Activated CD4-positive, alpha-beta memory T cell treated with anti-CD3 and anti-CD28 coated beads for 36 hours (primary cell): ENCODE measurements at regions not wholly inside any gene's neighbourhood (a gene's known extent, or its start where the extent isn't known, plus 50 kb on each side); places are given as distances from the start of the nearest gene placed in this dataset.

Source experiments
- CTCF ChIA-PET: fragments of 350-600 bp; sonication (Branson Sonifier 250); formaldehyde crosslinking; loops from one replicate; lab custom pipeline; 2021; ENCODE audit warnings: antibody characterized with exemption, inconsistent platforms; lab: Charles Lee
- POLR2A ChIA-PET: fragments of 350-600 bp; sonication (Branson Sonifier 250); formaldehyde crosslinking; loops from one replicate; lab custom pipeline; 2021; ENCODE audit warnings: antibody characterized with exemption; lab: Charles Lee
- DNase-seq: peaks from one replicate; pipeline ENCODE4 v3.0.0-alpha.2; 2020
- H3K27ac Mint-ChIP-seq: one replicate; pipeline ENCODE4 v1.8.0; 2021; ENCODE audit warnings: mixed read lengths
- H3K27me3 Mint-ChIP-seq: one replicate; pipeline ENCODE4 v1.8.0; 2021; ENCODE audit warnings: mixed read lengths
- H3K36me3 Mint-ChIP-seq: one replicate; pipeline ENCODE4 v1.8.0; 2021; ENCODE audit warnings: mixed read lengths
- H3K4me1 Mint-ChIP-seq: one replicate; pipeline ENCODE4 v1.8.0; 2021; ENCODE audit warnings: low read depth, mixed read lengths
- H3K4me3 Mint-ChIP-seq: one replicate; pipeline ENCODE4 v1.8.0; 2021; ENCODE audit warnings: mild to moderate bottlenecking, mixed read lengths
- H3K9me3 Mint-ChIP-seq: one replicate; pipeline ENCODE4 v1.8.0; 2021; ENCODE audit warnings: mixed read lengths
- intact Hi-C: fragments of 100-400 bp; cut with micrococcal nuclease; formaldehyde crosslinking; loops from one replicate; pipeline ENCODE4 v1.15.1; 2023

DNA sequence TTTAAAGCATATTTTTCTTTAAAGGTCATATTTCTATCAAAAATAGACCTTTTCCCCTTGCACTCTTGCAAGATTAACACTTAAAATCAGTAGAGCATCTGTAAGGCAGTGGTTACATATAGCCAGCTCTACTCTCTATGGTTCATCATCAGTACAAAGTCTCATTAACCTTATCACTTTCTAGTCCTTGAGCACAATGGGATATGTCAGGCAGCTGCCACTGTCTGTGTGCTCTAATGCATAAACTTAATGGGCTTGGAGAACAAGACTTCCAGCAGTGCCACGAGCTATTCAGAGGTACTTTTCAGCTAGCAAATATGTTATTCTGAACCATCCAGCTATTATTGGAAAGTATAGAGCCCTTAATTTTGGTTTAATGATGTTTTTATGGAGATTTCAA, 393.7 kb downstream of the GASK1B start:
- H3K4me1 Mint-ChIP-seq = no peaks in the 10 kb centered on the region
- no peaks in the 10 kb centered on the region for H3K36me3 Mint-ChIP-seq
- POLR2A ChIA-PET = no interaction called here
- no peak overlapping the region for H3K4me3 Mint-ChIP-seq
- no peak overlapping the region for H3K27ac Mint-ChIP-seq
- peaks cover 4% of the 10 kb centered on the region for H3K9me3 Mint-ChIP-seq
- DNase-seq = no peak
- intact Hi-C loops = no loop called here
- CTCF ChIA-PET = no interaction called here
- H3K27me3 Mint-ChIP-seq = no peaks in the 10 kb centered on the region

GRCh38 chr4:157776930-157777528, 395.8 kb downstream of the GASK1B start:
- intact Hi-C loops = no loop called here
- no peaks in the 10 kb centered on the region for H3K36me3 Mint-ChIP-seq
- H3K27me3 Mint-ChIP-seq = no peaks in the 10 kb centered on the region
- H3K4me1 Mint-ChIP-seq = no peaks in the 10 kb centered on the region
- ChIA-PET CTCF (no interaction called here), POLR2A (no interaction called here)
- H3K4me3 Mint-ChIP-seq = no peak overlapping the region
- no peak for DNase-seq
- H3K9me3 Mint-ChIP-seq = peaks cover 4% of the 10 kb centered on the region
- no peak overlapping the region for H3K27ac Mint-ChIP-seq

- H3K9me3 Mint-ChIP-seq = peaks cover 2% of the 10 kb centered on the region
- no peak overlapping the region for H3K4me3 Mint-ChIP-seq
- intact Hi-C loops = no loop called here
- no peaks in the 10 kb centered on the region for H3K4me1 Mint-ChIP-seq
- CTCF ChIA-PET = no interaction called here
- no peak overlapping the region for H3K27ac Mint-ChIP-seq
- DNase-seq = no peak
- H3K27me3 Mint-ChIP-seq = no peaks in the 10 kb centered on the region
- POLR2A ChIA-PET = no interaction called here
- no peaks in the 10 kb centered on the region for H3K36me3 Mint-ChIP-seq
Observed at GRCh38 chr4:157775971-157776370, 396.9 kb downstream of the GASK1B start.

DNA sequence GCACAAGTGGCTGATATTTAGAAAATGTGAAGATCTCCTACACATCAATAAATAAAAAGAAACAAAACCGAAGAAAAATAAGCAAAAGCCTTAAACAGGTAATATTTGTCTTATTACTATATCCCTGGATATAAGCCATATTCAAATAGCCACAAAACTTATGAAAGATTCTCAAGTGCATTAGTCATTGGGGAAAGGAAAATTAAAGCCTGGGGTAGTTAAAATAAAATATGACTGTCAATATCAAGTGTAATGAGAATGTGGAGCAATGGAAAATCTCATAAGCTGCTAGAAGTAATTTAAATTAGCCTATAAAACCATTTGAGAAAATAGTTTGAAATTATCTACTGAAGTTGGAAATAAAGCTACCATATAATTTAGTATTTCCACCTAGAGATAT, 399.9 kb downstream of the GASK1B start:
- Mint-ChIP-seq H3K4me3 (no peak overlapping the region), H3K4me1 (no peaks in the 10 kb centered on the region), H3K27ac (no peak overlapping the region), H3K27me3 (no peaks in the 10 kb centered on the region), H3K36me3 (no peaks in the 10 kb centered on the region), H3K9me3 (peaks cover 2% of the 10 kb centered on the region)
- intact Hi-C loops = no loop called here
- ChIA-PET CTCF (no interaction called here), POLR2A (no interaction called here)
- no peak for DNase-seq

DNA sequence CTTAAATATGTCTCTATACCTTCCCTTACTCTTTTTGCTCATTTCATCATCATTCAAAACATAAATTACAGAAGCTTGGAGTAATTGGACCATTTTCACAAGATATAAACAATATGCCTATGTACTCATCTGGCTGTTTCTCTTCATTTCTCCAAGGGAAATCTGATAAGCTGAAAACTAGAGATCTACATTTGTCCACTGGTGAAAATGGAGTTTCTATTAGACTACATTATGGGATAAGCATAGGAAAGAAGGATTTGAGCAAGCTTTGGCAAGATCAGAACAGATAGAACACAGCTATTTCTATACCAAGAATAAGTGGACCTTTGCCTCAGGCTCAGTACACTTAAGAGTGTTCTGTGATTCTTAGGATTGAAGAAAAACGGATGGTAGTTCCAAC, 404.4 kb downstream of the GASK1B start:
- no peak overlapping the region for H3K4me3 Mint-ChIP-seq
- CTCF ChIA-PET = interaction anchor here (0.7 kb wide), 1 partner anchor 48 kb away, joined by 3 read pairs; no protein-coding TSS in a partner anchor
- H3K9me3 Mint-ChIP-seq = no peaks in the 10 kb centered on the region
- H3K27ac Mint-ChIP-seq = no peak overlapping the region
- DNase-seq = no peak
- H3K36me3 Mint-ChIP-seq = no peaks in the 10 kb centered on the region
- no peaks in the 10 kb centered on the region for H3K27me3 Mint-ChIP-seq
- POLR2A ChIA-PET = no interaction called here
- intact Hi-C loops = no loop called here
- H3K4me1 Mint-ChIP-seq = no peaks in the 10 kb centered on the region

DNA sequence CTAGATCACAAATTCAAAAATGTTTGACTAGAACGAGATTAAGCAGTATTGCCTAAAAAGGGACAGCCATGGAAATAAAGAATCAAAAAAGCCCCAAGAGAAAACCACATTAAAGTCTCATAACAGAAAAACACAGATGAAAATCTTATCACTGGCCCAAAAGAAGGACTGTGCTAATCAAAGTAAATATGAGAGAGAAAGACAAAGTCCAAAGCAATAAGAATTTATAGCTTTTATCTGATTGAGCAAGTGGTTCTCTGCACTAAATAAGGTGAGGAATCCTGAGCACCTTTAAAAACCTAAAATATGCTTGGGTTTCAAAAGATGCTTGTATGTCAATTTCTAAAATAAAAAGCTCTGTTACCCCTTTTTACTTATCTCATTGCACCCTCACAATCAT, 409.3 kb downstream of the GASK1B start:
- H3K36me3 Mint-ChIP-seq = no peaks in the 10 kb centered on the region
- DNase-seq = no peak
- H3K9me3 Mint-ChIP-seq = peaks cover 4% of the 10 kb centered on the region
- intact Hi-C loops = no loop called here
- ChIA-PET POLR2A (no interaction called here), CTCF (no interaction called here)
- H3K4me1 Mint-ChIP-seq = no peaks in the 10 kb centered on the region
- H3K27ac Mint-ChIP-seq = no peak overlapping the region
- no peak overlapping the region for H3K4me3 Mint-ChIP-seq
- H3K27me3 Mint-ChIP-seq = no peaks in the 10 kb centered on the region

- CTCF ChIA-PET = no interaction called here
- no peak for DNase-seq
- POLR2A ChIA-PET = no interaction called here
- peaks cover 13% of the 10 kb centered on the region for H3K9me3 Mint-ChIP-seq
- H3K27ac Mint-ChIP-seq = no peak overlapping the region
- no peak overlapping the region for H3K4me3 Mint-ChIP-seq
- intact Hi-C loops = no loop called here
- no peaks in the 10 kb centered on the region for H3K36me3 Mint-ChIP-seq
- H3K4me1 Mint-ChIP-seq = no peaks in the 10 kb centered on the region
- no peaks in the 10 kb centered on the region for H3K27me3 Mint-ChIP-seq
Observed at GRCh38 chr4:157754410-157754809, 418.4 kb downstream of the GASK1B start.

DNA sequence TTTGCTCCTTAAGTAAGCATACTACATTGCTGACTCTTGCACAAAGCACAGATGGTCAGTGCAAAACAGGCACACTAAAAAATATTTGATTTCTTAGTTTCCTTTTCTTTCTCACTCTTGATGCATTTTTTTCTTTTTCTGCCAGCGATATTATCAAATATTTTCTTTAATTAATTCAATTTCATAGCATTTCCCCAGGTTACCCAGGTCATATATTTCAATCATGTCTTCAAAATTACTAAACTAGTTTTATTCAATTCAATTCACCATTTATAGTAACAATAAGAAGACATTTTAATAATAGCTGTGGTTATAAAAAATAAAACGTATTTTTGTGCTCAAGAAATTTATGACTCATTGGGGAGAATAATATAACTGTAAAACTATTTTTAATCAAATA, 421.2 kb downstream of the GASK1B start:
- H3K4me1 Mint-ChIP-seq = no peaks in the 10 kb centered on the region
- no peak for DNase-seq
- H3K27ac Mint-ChIP-seq = no peak overlapping the region
- peaks cover 6% of the 10 kb centered on the region for H3K9me3 Mint-ChIP-seq
- intact Hi-C loops = no loop called here
- no peak overlapping the region for H3K4me3 Mint-ChIP-seq
- no peaks in the 10 kb centered on the region for H3K27me3 Mint-ChIP-seq
- no peaks in the 10 kb centered on the region for H3K36me3 Mint-ChIP-seq
- POLR2A ChIA-PET = no interaction called here
- CTCF ChIA-PET = no interaction called here

DNA sequence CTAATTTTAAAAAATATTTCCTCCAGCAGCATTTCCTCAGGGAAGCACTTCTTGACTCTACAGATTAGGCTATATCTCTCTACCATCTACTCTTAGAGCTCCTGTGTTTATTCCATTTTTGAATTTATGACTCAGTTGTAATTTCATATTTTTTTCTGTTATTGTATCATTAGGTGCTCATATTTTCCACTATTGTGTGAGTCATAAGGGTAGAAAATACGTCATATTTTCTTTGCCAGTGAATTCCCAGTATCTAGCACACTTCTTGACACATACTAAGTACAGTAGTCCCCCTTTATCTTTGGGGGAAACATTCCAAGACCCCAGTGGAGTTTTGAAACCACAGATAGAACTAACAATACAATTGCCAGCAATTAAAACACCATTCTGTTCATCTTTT, 431.2 kb downstream of the GASK1B start:
- Mint-ChIP-seq H3K27me3 (no peaks in the 10 kb centered on the region), H3K4me1 (no peaks in the 10 kb centered on the region), H3K9me3 (peaks cover 10% of the 10 kb centered on the region), H3K27ac (no peak overlapping the region), H3K4me3 (no peak overlapping the region), H3K36me3 (no peaks in the 10 kb centered on the region)
- CTCF ChIA-PET = no interaction called here
- intact Hi-C loops = no loop called here
- POLR2A ChIA-PET = no interaction called here
- DNase-seq = no peak

DNA sequence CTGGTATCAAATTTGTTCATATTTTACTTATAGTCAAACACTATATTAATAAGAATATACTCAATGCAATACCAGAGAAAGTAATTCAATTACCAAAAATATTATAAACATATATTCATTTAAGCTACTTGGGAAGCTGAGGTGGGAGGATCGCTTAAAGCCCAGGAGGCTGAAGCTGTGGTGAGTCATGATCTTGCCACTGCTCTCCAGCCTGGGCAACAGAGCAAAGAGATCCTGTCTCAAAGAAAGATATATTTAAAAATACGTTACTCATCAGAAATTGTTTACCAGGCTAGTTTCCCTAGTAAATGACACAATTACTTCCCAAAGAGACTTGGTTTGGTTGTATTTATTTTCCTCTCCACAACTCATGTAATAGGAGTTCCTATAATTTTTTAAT, 433.6 kb downstream of the GASK1B start:
- POLR2A ChIA-PET = no interaction called here
- Mint-ChIP-seq H3K4me3 (no peak overlapping the region), H3K27ac (no peak overlapping the region), H3K4me1 (no peaks in the 10 kb centered on the region), H3K36me3 (no peaks in the 10 kb centered on the region), H3K27me3 (no peaks in the 10 kb centered on the region), H3K9me3 (no peaks in the 10 kb centered on the region)
- CTCF ChIA-PET = no interaction called here
- DNase-seq = no peak
- intact Hi-C loops = no loop called here

DNA sequence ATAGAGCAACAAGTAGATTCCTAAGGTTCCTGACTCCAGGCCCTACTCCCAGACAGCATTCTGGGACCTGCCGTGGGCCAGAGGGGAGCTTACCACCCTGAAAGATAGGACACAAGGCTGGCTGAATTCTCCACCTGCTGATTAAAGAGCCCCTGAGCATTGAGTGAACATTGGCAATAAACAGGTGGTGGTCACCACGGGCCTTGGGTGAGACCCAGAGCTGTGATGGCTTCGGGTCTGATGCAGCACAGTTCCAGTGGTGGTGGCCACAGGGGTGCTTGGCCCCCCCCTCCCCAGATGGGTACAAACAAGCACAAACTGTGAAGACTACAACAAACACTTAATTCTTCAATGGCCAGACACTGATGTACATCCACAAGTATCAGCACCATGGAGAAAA, 444.6 kb downstream of the GASK1B start:
- no peak overlapping the region for H3K4me3 Mint-ChIP-seq
- peaks cover 7% of the 10 kb centered on the region for H3K9me3 Mint-ChIP-seq
- intact Hi-C loops = no loop called here
- no peak for DNase-seq
- no peak overlapping the region for H3K27ac Mint-ChIP-seq
- CTCF ChIA-PET = no interaction called here
- POLR2A ChIA-PET = no interaction called here
- no peaks in the 10 kb centered on the region for H3K27me3 Mint-ChIP-seq
- H3K4me1 Mint-ChIP-seq = no peaks in the 10 kb centered on the region
- no peaks in the 10 kb centered on the region for H3K36me3 Mint-ChIP-seq

- Mint-ChIP-seq H3K27ac (no peak overlapping the region), H3K36me3 (no peaks in the 10 kb centered on the region), H3K9me3 (peaks cover 7% of the 10 kb centered on the region), H3K4me1 (no peaks in the 10 kb centered on the region), H3K27me3 (no peaks in the 10 kb centered on the region), H3K4me3 (no peak overlapping the region)
- CTCF ChIA-PET = no interaction called here
- intact Hi-C loops = no loop called here
- POLR2A ChIA-PET = no interaction called here
- no peak for DNase-seq
Observed at GRCh38 chr4:157727163-157727562, 445.7 kb downstream of the GASK1B start.

DNA sequence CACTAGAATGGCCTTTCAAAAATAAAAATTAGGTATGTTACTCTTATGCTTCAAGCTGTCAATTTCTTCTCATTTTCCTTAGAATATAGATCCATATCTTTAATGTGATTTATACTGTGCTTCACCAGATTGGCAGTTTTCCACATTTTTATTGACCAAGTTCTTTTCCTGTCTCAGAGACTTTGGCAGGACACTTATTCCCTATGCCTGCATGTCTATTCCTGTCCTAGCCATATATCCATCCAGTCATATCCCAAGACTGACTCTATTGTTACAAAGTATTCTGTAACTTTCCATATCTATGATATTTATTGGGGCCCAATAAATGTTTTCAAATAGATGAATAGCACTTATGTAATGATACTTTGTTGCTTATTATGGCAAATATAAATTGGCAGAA, 450.7 kb downstream of the GASK1B start:
- peaks cover 15% of the 10 kb centered on the region for H3K9me3 Mint-ChIP-seq
- ChIA-PET POLR2A (no interaction called here), CTCF (no interaction called here)
- intact Hi-C loops = no loop called here
- H3K36me3 Mint-ChIP-seq = no peaks in the 10 kb centered on the region
- no peak overlapping the region for H3K27ac Mint-ChIP-seq
- H3K4me3 Mint-ChIP-seq = no peak overlapping the region
- H3K4me1 Mint-ChIP-seq = no peaks in the 10 kb centered on the region
- no peak for DNase-seq
- no peaks in the 10 kb centered on the region for H3K27me3 Mint-ChIP-seq
